Tongue (tissue), 1 donor: ENCODE measurements at regions not wholly inside any gene's neighbourhood (a gene's known extent, or its start where the extent isn't known, plus 50 kb on each side); places are given as distances from the start of the nearest gene placed in this dataset.

Experiments used
- DNase-seq: peaks from one replicate; pipeline ENCODE4 v3.0.0-alpha.2; 2015

- no peak for DNase-seq
These were observed 227.3 kb upstream of the ADGRL2 start for GRCh38 chr1:81573458-81573857.

GRCh38 chr1:81571946-81572345 is 228.8 kb upstream of the ADGRL2 start:
- no peak for DNase-seq

- DNase-seq, result no peak
These were observed 231.0 kb upstream of the ADGRL2 start for GRCh38 chr1:81569761-81570160.

- DNase-seq, result no peak
These were observed 237.1 kb upstream of the ADGRL2 start for GRCh38 chr1:81563632-81564031.

- DNase-seq, result no peak
These were observed 237.8 kb upstream of the ADGRL2 start for GRCh38 chr1:81562934-81563333.

- DNase-seq, result no peak
These were observed 240.1 kb upstream of the ADGRL2 start for GRCh38 chr1:81560629-81561028.

- DNase-seq, result no peak
These were observed 240.9 kb upstream of the ADGRL2 start for GRCh38 chr1:81559662-81560350.

GRCh38 chr1:81558291-81559076 is 242.2 kb upstream of the ADGRL2 start:
- no peak for DNase-seq

- DNase-seq, result no peak
These were observed 243.8 kb upstream of the ADGRL2 start for GRCh38 chr1:81556968-81557367.

- no peak for DNase-seq
These were observed 246.2 kb upstream of the ADGRL2 start for GRCh38 chr1:81554534-81554933.

- DNase-seq, result no peak
These were observed 246.6 kb upstream of the ADGRL2 start for GRCh38 chr1:81554108-81554507.

GRCh38 chr1:81553503-81553902 is 247.2 kb upstream of the ADGRL2 start:
- no peak for DNase-seq

- DNase-seq, result no peak
These were observed 248.8 kb upstream of the ADGRL2 start for GRCh38 chr1:81551946-81552345.

- DNase-seq, result peak; percentile 61
These were observed 250.0 kb upstream of the ADGRL2 start for GRCh38 chr1:81550753-81551152.

- no peak for DNase-seq
These were observed 251.1 kb upstream of the ADGRL2 start for GRCh38 chr1:81549588-81550127.

- DNase-seq, result no peak
These were observed 251.7 kb upstream of the ADGRL2 start for GRCh38 chr1:81548918-81549587.

- no peak for DNase-seq
These were observed 252.8 kb upstream of the ADGRL2 start for GRCh38 chr1:81547912-81548303.

GRCh38 chr1:81547261-81547911 is 253.3 kb upstream of the ADGRL2 start:
- DNase-seq, result no peak

GRCh38 chr1:81545734-81546133 is 255.0 kb upstream of the ADGRL2 start:
- no peak for DNase-seq

GRCh38 chr1:81543764-81544163 is 257.0 kb upstream of the ADGRL2 start:
- DNase-seq, result no peak

GRCh38 chr1:81542196-81542595 is 258.5 kb upstream of the ADGRL2 start:
- DNase-seq, result no peak

- DNase-seq, result no peak
These were observed 260.5 kb upstream of the ADGRL2 start for GRCh38 chr1:81540216-81540615.

GRCh38 chr1:81529014-81529413 is 271.7 kb upstream of the ADGRL2 start:
- DNase-seq, result no peak
